Fibroblast of upper back skin (primary cell): ENCODE measurements at regions not wholly inside any gene's neighbourhood (a gene's known extent, or its start where the extent isn't known, plus 50 kb on each side); places are given as distances from the start of the nearest gene placed in this dataset.
"Not testable (repeated sequence)": the region's sequence is repeated elsewhere in the genome, so short reads cannot be mapped to it uniquely, and the experiment has no call there.

Source experiments
- DNase-seq: peaks from one replicate; pipeline ENCODE4 v3.0.0-alpha.2; 2013

DNA sequence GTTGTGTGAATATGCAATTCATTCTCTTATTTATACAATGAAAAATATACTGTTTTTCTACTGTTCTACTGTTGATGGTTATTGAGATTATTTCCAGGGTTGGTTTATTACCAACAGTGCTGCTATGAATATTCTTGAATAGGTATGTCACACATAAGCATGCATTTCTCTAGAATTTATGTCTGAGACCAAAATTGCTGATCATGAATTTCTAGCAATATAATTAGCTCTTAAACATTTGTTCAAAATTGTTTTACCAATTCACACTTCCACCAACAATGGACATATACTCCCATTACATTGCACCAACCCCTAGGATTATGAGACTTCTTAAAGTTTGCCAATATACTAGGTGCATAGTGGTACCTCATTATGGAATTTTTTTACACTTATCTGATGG is 164.1 kb upstream of the KCNQ5 start:
- no peak for DNase-seq

GRCh38 chr6:72458521-72458920 is 163.3 kb upstream of the KCNQ5 start:
- DNase-seq: no peak

GRCh38 chr6:72461144-72461543 is 160.7 kb upstream of the KCNQ5 start:
- DNase-seq: peak; percentile 87

DNA sequence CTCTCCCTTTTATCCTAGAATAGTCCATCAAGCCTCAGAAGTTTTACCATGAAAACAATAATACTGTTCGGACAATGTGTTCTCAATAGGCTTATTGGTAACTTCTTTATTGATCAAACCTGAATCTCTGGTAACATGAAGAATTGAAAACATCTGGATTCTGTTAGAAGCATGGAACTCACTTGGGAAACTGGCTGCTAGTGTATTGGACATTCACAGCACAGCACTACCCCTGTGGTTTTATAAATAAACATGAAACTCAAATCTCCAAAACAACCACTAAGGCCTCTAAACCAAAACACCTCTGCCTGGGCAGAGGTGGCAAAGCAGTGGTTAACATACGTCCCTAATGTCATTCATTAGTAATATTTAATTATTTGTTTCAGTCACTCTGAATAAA is 157.6 kb upstream of the KCNQ5 start:
- peak; percentile 26 for DNase-seq

DNA sequence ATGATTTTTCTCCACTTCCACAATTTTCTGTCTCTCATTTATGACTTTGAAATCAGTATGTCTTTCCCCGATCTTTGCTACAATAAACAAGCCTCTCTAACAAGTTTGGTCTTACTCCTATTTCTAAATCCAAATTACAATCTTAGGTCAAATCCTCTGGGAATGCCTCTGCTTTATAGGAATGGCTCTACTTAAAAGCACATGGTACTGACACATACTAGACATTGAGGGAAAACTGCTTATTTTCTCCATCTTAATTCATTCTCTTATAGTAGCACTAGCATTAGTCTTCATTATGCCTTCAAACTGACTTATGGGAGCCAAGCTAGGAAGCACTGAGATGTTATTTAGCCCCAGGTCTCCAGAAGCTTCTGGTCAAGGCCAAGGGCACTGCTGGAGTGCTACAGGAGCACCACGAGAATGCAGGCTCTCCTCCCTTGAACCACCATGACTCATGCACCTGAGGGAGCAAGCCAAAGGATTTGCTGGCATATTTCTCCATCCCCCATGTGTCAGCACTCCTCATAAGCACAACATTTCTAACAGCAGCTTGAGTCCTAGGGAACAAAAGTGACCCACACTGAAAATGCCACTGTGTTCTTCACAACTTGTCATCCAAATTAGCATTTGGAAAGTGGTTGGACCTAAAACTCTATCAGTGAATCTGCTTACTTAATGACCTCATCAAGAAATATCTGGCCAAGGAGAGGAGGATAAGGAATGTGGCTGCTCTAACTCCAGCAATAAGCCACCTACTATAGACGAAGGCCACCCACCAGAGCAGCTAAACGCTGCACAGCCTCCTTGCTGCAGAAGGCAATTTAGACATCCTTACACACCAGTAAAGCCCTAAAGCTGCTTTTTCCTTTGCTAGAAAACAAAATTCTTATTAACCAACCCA is 156.8 kb upstream of the KCNQ5 start:
- DNase-seq: peak; percentile 88

DNA sequence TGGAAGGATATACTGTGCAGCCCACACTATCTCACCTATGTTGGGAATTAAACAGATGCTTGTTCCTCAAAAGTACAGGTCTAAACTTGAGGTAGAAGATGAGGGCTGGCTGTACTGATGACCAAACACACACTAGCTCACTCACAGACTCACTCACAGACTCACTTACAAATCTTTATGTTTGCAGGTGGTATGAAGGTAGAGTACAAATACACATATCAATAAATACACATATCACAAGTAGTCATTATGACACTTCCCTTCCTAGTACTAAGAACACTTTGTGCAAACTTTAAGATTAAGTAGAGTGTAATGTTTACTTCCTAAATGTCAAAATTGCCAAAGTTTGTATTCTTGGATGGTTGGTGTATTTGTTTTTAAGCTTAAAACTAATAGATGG is 155.4 kb upstream of the KCNQ5 start:
- DNase-seq: no peak

GRCh38 chr6:72466971-72467566 is 154.8 kb upstream of the KCNQ5 start:
- no peak for DNase-seq

DNA sequence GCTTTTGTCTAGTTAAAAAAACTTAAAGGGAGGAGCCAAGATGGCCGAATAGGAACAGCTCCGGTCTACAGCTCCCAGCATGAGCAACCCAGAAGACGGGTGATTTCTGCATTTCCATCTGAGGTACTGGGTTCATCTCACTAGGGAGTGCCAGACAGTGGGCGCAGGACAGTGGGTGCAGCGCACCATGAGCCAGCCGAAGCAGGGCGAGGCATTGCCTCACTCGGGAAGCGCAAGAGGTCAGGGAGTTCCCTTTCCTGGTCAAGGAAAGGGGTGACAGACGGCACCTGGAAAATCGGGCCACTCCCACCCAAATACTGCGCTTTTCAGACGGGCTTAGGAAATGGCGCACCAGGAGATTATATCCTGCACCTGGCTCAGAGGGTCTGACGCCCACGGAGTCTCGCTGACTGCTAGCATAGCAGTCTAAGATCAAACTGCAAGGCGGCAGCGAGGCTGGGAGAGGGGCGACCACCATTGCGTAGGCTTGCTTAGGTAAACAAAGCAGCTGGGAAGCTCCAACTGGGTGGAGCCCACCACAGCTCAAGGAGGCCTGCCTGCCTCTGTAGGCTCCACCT is 152.4 kb upstream of the KCNQ5 start:
- DNase-seq: not testable (repeated sequence)

- DNase-seq: no peak
Observed at GRCh38 chr6:72476051-72476450, 145.8 kb upstream of the KCNQ5 start.

- DNase-seq: no peak
Observed at GRCh38 chr6:72476646-72477045, 145.2 kb upstream of the KCNQ5 start.

DNA sequence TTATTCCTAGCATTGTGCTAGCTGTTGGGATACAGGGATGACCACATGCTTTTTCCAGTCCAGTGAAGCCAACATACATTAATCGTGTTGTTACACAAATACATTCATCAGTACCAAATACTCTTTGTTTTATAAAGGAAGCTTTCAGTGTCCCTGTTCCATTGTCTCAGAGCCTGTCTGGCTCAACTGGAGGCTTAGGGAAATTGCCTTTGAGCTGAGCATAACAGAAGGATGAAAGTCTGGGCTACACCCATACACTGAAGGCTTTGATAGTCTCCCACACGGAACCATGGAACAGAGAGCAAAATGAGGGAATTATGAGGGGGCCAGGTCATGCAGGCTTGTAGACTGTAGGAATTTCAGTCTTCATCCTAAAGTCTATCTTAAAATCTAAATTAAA is 126.4 kb upstream of the KCNQ5 start:
- no peak for DNase-seq

- no peak for DNase-seq
Observed at GRCh38 chr6:72497186-72497585, 124.7 kb upstream of the KCNQ5 start.

- DNase-seq: no peak
Observed at GRCh38 chr6:72500669-72501068, 121.2 kb upstream of the KCNQ5 start.

GRCh38 chr6:72504406-72504805 is 117.5 kb upstream of the KCNQ5 start:
- DNase-seq: no peak

- no peak for DNase-seq
Observed at GRCh38 chr6:72505446-72505845, 116.4 kb upstream of the KCNQ5 start.

GRCh38 chr6:72519871-72520270 is 102.0 kb upstream of the KCNQ5 start:
- no peak for DNase-seq

- no peak for DNase-seq
Observed at GRCh38 chr6:72521684-72522083, 100.2 kb upstream of the KCNQ5 start.

DNA sequence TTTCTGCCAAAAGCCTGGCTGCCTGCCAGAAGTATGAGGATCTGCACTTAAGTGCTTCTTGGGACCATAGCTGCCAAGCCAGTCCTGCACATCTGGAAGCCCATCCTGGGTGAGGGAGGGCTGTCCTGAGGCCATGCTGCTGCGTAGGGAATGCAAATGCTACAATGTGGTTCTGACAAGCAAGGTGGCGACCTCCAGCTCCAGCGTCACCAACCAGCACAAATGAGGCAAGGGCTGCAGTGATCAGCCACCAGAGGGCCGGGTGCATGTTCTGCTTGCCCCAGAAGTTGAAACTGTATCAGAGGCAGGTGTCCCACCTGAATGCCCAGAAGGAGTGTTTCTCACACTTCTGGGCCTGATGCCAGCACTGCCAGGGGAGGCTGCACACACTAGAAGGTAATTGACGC is 99.1 kb upstream of the KCNQ5 start:
- no peak for DNase-seq

- no peak for DNase-seq
Observed at GRCh38 chr6:72524011-72524645, 97.7 kb upstream of the KCNQ5 start.

DNA sequence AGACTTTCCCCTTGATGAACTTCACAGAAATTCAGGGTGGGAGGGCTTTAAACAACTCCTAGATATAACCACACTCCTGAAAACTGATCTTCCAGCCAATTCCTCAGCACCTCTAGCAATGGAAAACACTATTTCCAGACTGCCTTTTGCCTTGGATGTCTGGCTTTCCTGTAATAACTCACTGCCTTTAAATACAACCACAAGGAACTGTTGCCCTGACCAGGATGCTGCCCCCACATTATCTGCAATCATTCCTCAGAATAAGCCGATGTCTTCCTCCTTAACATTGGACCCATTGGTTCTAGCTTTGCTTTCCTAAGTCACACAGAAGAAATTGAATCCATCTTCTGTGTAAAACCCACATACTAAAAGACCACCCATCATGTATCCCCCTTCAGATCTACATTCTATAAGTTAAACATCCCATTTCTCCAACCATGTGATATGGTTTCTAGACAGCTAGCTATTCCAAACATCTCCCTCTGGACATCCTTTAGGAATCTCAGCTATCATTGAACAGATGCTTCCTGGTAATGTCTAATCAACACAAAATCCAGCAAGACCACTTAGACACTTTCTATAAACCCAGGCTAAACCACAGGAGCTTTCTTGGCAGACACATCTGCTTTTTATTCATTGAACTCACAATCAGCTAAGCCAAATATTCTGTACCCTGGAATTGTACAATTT is 95.9 kb upstream of the KCNQ5 start:
- peak; percentile 98 for DNase-seq

- DNase-seq: peak; percentile 61
Observed at GRCh38 chr6:72530152-72530551, 91.7 kb upstream of the KCNQ5 start.

GRCh38 chr6:72530750-72531149 is 91.1 kb upstream of the KCNQ5 start:
- DNase-seq: no peak

DNA sequence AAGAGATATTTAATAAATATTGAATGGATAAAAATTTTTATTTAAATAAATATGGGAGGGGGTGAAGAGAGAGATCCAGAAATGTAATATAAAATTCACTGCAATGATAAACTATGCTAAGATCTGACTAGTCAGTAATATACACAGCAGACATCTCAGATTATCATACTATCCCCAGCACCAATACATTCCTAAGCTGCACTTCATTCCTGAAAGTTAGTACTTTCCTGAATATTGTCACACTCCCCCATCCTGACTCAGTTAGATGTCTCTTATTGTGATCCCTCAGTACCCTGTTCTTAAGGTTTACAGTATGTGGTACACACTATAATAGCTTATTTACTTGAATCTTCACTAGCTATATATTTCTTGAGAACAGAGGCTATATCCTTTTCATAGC is 88.3 kb upstream of the KCNQ5 start:
- DNase-seq: peak; percentile 58
